HCT116 (cell line): ENCODE measurements at regions not wholly inside any gene's neighbourhood (a gene's known extent, or its start where the extent isn't known, plus 50 kb on each side); places are given as distances from the start of the nearest gene placed in this dataset.

Experiments used
- ATAC-seq: fragments of 200-7000 bp; cut with Tn5 transposase; 2 replicates; pipeline ENCODE4 v1.9.1; 2020; ENCODE audit warnings: mild to moderate bottlenecking, moderate library complexity
- BruUV-seq: library from RNA; stranded (reverse); fragments of 400-500 nt; replicated peaks from 2 replicates; lab custom pipeline; 2021; lab: Mats Ljungman, UMichigan
- CTCF ChIA-PET: fragments of 300-600 bp; sonication (Branson Sonifier 250); formaldehyde crosslinking; loops from one replicate; lab custom pipeline; 2021; ENCODE audit warnings: antibody characterized with exemption; lab: Charles Lee
- POLR2A ChIA-PET: fragments of 300-600, 350-600 bp; sonication (Branson Sonifier 250); formaldehyde crosslinking; loops from one replicate; lab custom pipeline; 2021; ENCODE audit warnings: antibody characterized with exemption; lab: Charles Lee
- RAD21 ChIA-PET, 2 experiments: fragments of 300-600 bp; sonication (Branson Sonifier 250); formaldehyde crosslinking; loops; one replicate each; lab custom pipeline; 2023; ENCODE audit warnings: low total read pairs in 2 of 2; ENCODE audit not compliant: uncharacterized antibody in 2 of 2, unreplicated experiment in 2 of 2, low non-redundant PET in 1 of 2; lab: Charles Lee
- DNase-seq: peaks from one replicate; pipeline ENCODE4 v3.0.0-alpha.2; 2010; ENCODE audit warnings: low read depth, low spot score
- H2AFZ ChIP-seq: fragments of 200-600 bp; shearing (Covaris generic), sonication (generic); 2 replicates; pipeline ENCODE4 v1.6.1; 2017; ENCODE audit warnings: low read depth, mixed run types, mixed read lengths, antibody characterized with exemption, low read length; ENCODE audit not compliant: poor library complexity, severe bottlenecking
- H3K27ac ChIP-seq: 2 replicates; pipeline ENCODE4 v1.5.1; 2012; ENCODE audit warnings: low read depth, low read length
- H3K27me3 ChIP-seq: fragments of 200-600 bp; sonication (generic); 2 replicates; pipeline ENCODE4 v1.6.1; 2016; ENCODE audit warnings: mixed run types, low read length, mixed read lengths; ENCODE audit not compliant: insufficient read depth
- H3K36me3 ChIP-seq, 2 experiments: fragments of 200-500 bp in 1 of 2; fragments of 200-600 bp in 1 of 2; sonication (Bioruptor generic) in 1 of 2; sonication (generic) in 1 of 2; 2 replicates each; pipeline versions ENCODE4 v1.5.1 to v1.6.1; 2014 to 2016; ENCODE audit warnings: low read length in 2 of 2, inconsistent platforms in 1 of 2, mixed read lengths in 1 of 2, mixed run types in 1 of 2; ENCODE audit not compliant: insufficient read depth in 2 of 2, control insufficient read depth in 1 of 2
- H3K4me1 ChIP-seq, 2 experiments: fragments of 200-600 bp in 1 of 2; sonication (generic) in 1 of 2; 2 replicates each; pipeline versions ENCODE4 v1.5.1 to v1.6.1; 2012 to 2017; ENCODE audit warnings: low read length in 2 of 2, inconsistent platforms in 1 of 2, mild to moderate bottlenecking in 1 of 2, mixed read lengths in 1 of 2, mixed run types in 1 of 2, moderate library complexity in 1 of 2; ENCODE audit not compliant: insufficient read depth in 2 of 2, control insufficient read depth in 1 of 2
- H3K4me2 ChIP-seq: fragments of 200-600 bp; sonication (generic); 2 replicates; pipeline ENCODE4 v1.6.1; 2017; ENCODE audit warnings: mixed run types, low read length, mixed read lengths
- H3K4me3 ChIP-seq, 2 experiments: fragments of 200-600 bp in 1 of 2; sonication (generic) in 1 of 2; replicated peaks in 1 of 2; 2 replicates each; pipeline ENCODE4 v1.5.1; 2011 to 2016; ENCODE audit warnings: low read length in 2 of 2, control low read depth in 1 of 2, low read depth in 1 of 2, mild to moderate bottlenecking in 1 of 2, mixed read lengths in 1 of 2, mixed run types in 1 of 2
- H3K79me2 ChIP-seq: fragments of 200-600 bp; sonication (generic); 2 replicates; pipeline ENCODE4 v1.6.1; 2017; ENCODE audit warnings: mild to moderate bottlenecking, mixed run types, low read length, moderate library complexity, mixed read lengths; ENCODE audit not compliant: insufficient read depth
- H3K9ac ChIP-seq: fragments of 200-600 bp; sonication (generic); 2 replicates; pipeline ENCODE4 v1.6.1; 2016; ENCODE audit warnings: low read length, mixed read lengths
- H3K9me2 ChIP-seq: fragments of 200-600 bp; sonication (generic), shearing (Covaris generic); 2 replicates; pipeline ENCODE4 v1.6.1; 2017; ENCODE audit warnings: mixed run types, mild to moderate bottlenecking, moderate library complexity; ENCODE audit not compliant: insufficient read depth
- H3K9me3 ChIP-seq, 2 experiments: fragments of 200-500 bp in 1 of 2; fragments of 200-600 bp in 1 of 2; sonication (Bioruptor generic) in 1 of 2; sonication (generic) in 1 of 2; 2 replicates each; pipeline ENCODE4 v1.6.1; 2014 to 2017; ENCODE audit warnings: low read length in 2 of 2, mixed read lengths in 2 of 2, inconsistent platforms in 1 of 2, low read depth in 1 of 2, mild to moderate bottlenecking in 1 of 2, mixed run types in 1 of 2, moderate library complexity in 1 of 2; ENCODE audit not compliant: control insufficient read depth in 1 of 2, insufficient read depth in 1 of 2
- H4K20me1 ChIP-seq: fragments of 200-600 bp; sonication (generic), shearing (Covaris generic); 2 replicates; pipeline ENCODE4 v1.6.1; 2017; ENCODE audit warnings: mixed run types, mild to moderate bottlenecking, moderate library complexity; ENCODE audit not compliant: insufficient read depth
- CEBPB ChIP-seq: IDR thresholded peaks from 2 replicates; pipeline ENCODE4 v1.6.1; 2012; ENCODE audit warnings: low read depth
- EGR1 ChIP-seq: IDR thresholded peaks from 2 replicates; pipeline ENCODE4 v1.6.1; 2012; ENCODE audit warnings: low read depth
- ELF1 ChIP-seq: IDR thresholded peaks from 2 replicates; pipeline ENCODE4 v1.6.1; 2012; ENCODE audit warnings: low read depth, borderline replicate concordance
- EZH2phosphoT487 ChIP-seq: fragments of 200-600 bp; IDR thresholded peaks from 2 replicates; pipeline ENCODE4 v1.6.1; 2018; ENCODE audit warnings: antibody characterized with exemption, borderline replicate concordance
- FOSL1 ChIP-seq: IDR thresholded peaks from 2 replicates; pipeline ENCODE4 v1.6.1; 2012; ENCODE audit warnings: low read depth
- RAD21 ChIP-seq: IDR thresholded peaks from 2 replicates; pipeline ENCODE4 v1.6.1; 2012; ENCODE audit warnings: low read depth, mild to moderate bottlenecking
- SP1 ChIP-seq: IDR thresholded peaks from 2 replicates; pipeline ENCODE4 v1.6.1; 2012; ENCODE audit warnings: low read depth
- SRF ChIP-seq: IDR thresholded peaks from 2 replicates; pipeline ENCODE4 v1.6.1; 2012; ENCODE audit warnings: low read depth
- ZBTB33 ChIP-seq: IDR thresholded peaks from 2 replicates; pipeline ENCODE4 v1.6.1; 2011; ENCODE audit warnings: mild to moderate bottlenecking, low read length, moderate library complexity; ENCODE audit not compliant: insufficient replicate concordance; ENCODE audit errors: extremely low read depth
- ZNF274 ChIP-seq: fragments of 200-500 bp; sonication (Bioruptor generic); IDR thresholded peaks from 2 replicates; pipeline ENCODE4 v1.6.1; 2014; ENCODE audit warnings: mild to moderate bottlenecking, low read depth, low read length, inconsistent platforms
- intact Hi-C: fragments of 100-400 bp; cut with micrococcal nuclease; formaldehyde crosslinking; loops from 2 replicates; pipeline ENCODE4 v1.10.0; 2022
- TF ChIP-seq, protein P1 (sequence below): IDR thresholded peaks from 2 replicates; pipeline ENCODE4 v1.6.1; 2012
- TF ChIP-seq, protein P2 (sequence below): IDR thresholded peaks from 2 replicates; pipeline ENCODE4 v1.6.1; 2012; ENCODE audit warnings: low read depth
- TF ChIP-seq, protein P3 (sequence below): IDR thresholded peaks from 2 replicates; pipeline ENCODE4 v1.6.1; 2012

- TF ChIP-seq EGR1 (no peak), SP1 (no peak), EZH2phosphoT487 (no peak), FOSL1 (no peak)
- TF ChIP-seq, all 23 proteins: peak for 0
These were observed 101.9 kb upstream of the SLC7A11 start (continued) for GRCh38 chr4:138344054-138344453.

- ChIA-PET CTCF (no interaction called here), RAD21 (no interaction called here), POLR2A (no interaction called here)
- Histone ChIP-seq H3K4me2 (no peak overlapping the region), H2AFZ (no peak overlapping the region), H4K20me1 (no peaks in the 10 kb centered on the region), H3K36me3 (no peaks in the 10 kb centered on the region), H3K4me1 (no peaks in the 10 kb centered on the region), H3K79me2 (no peaks in the 10 kb centered on the region), H3K27me3 (no peaks in the 10 kb centered on the region), H3K9ac (no peak overlapping the region), H3K9me2 (no peaks in the 10 kb centered on the region), H3K9me3 (no peaks in the 10 kb centered on the region), H3K4me3 (no peak overlapping the region), H3K27ac (no peak overlapping the region)
- ATAC-seq (no peak), DNase-seq (no peak)
- intact Hi-C loops, result no loop called here
- no TSS peak for BruUV-seq
- TF ChIP-seq ZNF274 (no peak), CEBPB (no peak), SRF (no peak), RAD21 (no peak)
- TF ChIP-seq, protein P1, sequence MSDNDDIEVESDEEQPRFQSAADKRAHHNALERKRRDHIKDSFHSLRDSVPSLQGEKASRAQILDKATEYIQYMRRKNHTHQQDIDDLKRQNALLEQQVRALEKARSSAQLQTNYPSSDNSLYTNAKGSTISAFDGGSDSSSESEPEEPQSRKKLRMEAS, result no peak
These were observed 99.7 kb upstream of the SLC7A11 start for GRCh38 chr4:138341739-138342415.

DNA sequence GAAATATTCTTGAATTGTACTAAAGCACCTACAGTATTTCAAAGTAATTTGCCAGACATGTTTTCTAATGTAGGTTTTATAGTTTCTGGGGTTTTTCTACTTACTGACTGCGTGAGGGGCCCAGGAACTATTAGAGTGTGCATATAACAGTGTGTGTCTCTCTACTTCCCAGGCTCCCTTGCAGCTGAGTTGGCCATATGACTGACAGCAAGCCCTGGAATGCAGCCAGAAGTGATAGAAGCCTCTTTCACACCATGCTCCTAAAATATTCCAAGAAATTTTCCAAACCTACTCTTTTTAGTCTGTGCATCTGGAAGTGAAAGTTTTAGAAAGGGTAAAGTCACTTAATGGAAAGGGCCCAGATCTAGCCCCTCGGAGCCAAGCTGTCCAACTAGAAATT, 96.7 kb upstream of the SLC7A11 start:
- ChIA-PET CTCF (no interaction called here), RAD21 (no interaction called here), POLR2A (no interaction called here)
- H3K9me2 ChIP-seq, result no peaks in the 10 kb centered on the region
- H3K79me2 ChIP-seq, result no peaks in the 10 kb centered on the region
- no peaks in the 10 kb centered on the region for H3K4me1 ChIP-seq
- H3K9ac ChIP-seq, result no peak overlapping the region
- H2AFZ ChIP-seq, result no peak overlapping the region
- H4K20me1 ChIP-seq, result no peaks in the 10 kb centered on the region
- no peaks in the 10 kb centered on the region for H3K9me3 ChIP-seq
- no peaks in the 10 kb centered on the region for H3K36me3 ChIP-seq
- no peak for ATAC-seq
- H3K4me2 ChIP-seq, result no peak overlapping the region
- no peak overlapping the region for H3K27ac ChIP-seq
- no peaks in the 10 kb centered on the region for H3K27me3 ChIP-seq
- intact Hi-C loops, result no loop called here
- BruUV-seq, result no TSS peak
- H3K4me3 ChIP-seq, result no peak overlapping the region
- DNase-seq, result no peak
- no peak for TF ChIP-seq ELF1
- TF ChIP-seq, protein P2, sequence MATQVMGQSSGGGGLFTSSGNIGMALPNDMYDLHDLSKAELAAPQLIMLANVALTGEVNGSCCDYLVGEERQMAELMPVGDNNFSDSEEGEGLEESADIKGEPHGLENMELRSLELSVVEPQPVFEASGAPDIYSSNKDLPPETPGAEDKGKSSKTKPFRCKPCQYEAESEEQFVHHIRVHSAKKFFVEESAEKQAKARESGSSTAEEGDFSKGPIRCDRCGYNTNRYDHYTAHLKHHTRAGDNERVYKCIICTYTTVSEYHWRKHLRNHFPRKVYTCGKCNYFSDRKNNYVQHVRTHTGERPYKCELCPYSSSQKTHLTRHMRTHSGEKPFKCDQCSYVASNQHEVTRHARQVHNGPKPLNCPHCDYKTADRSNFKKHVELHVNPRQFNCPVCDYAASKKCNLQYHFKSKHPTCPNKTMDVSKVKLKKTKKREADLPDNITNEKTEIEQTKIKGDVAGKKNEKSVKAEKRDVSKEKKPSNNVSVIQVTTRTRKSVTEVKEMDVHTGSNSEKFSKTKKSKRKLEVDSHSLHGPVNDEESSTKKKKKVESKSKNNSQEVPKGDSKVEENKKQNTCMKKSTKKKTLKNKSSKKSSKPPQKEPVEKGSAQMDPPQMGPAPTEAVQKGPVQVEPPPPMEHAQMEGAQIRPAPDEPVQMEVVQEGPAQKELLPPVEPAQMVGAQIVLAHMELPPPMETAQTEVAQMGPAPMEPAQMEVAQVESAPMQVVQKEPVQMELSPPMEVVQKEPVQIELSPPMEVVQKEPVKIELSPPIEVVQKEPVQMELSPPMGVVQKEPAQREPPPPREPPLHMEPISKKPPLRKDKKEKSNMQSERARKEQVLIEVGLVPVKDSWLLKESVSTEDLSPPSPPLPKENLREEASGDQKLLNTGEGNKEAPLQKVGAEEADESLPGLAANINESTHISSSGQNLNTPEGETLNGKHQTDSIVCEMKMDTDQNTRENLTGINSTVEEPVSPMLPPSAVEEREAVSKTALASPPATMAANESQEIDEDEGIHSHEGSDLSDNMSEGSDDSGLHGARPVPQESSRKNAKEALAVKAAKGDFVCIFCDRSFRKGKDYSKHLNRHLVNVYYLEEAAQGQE, result no peak
- no peak for TF ChIP-seq ZNF274
- TF ChIP-seq, protein P3, sequence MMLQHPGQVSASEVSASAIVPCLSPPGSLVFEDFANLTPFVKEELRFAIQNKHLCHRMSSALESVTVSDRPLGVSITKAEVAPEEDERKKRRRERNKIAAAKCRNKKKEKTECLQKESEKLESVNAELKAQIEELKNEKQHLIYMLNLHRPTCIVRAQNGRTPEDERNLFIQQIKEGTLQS, result no peak
- TF ChIP-seq ZBTB33, result no peak
- no peak for TF ChIP-seq EGR1
